ENCODE measurements at regions not wholly inside any gene's neighbourhood (a gene's known extent, or its start where the extent isn't known, plus 50 kb on each side); places are given as distances from the start of the nearest gene placed in this dataset.

- no peak for DNase-seq (ENCODE audit: low read depth)
- no peak overlapping the region for H3K4me3 ChIP-seq (ENCODE audit: low read depth, low read length)
- no peak for TF ChIP-seq CTCF (IDR thresholded peaks at IDR 0.05; ENCODE audit: insufficient read depth, low read depth, low read length)
These were observed 615.4 kb downstream of the RWDD3 start for GRCh38 chr1:95849439-95849838.

GRCh38 chr1:95850165-95850649 lies 616.2 kb downstream of the RWDD3 start:
- TF ChIP-seq CTCF (IDR thresholded peaks at IDR 0.05; ENCODE audit: insufficient read depth, low read depth, low read length) = no peak
- no peak overlapping the region for H3K4me3 ChIP-seq (ENCODE audit: low read depth, low read length)
- DNase-seq (ENCODE audit: low read depth) = no peak

- DNase-seq (ENCODE audit: low read depth) = no peak
These were observed 616.8 kb downstream of the RWDD3 start for GRCh38 chr1:95850763-95851162.

GRCh38 chr1:95852483-95853070 lies 618.6 kb downstream of the RWDD3 start:
- no peak for TF ChIP-seq CTCF (IDR thresholded peaks at IDR 0.05; ENCODE audit: insufficient read depth, low read depth, low read length)
- DNase-seq (ENCODE audit: low read depth) = no peak
- no peak overlapping the region for H3K4me3 ChIP-seq (ENCODE audit: low read depth, low read length)

More at GRCh38 chr1:95850763-95851162, 616.8 kb downstream of the RWDD3 start:
- no peak for TF ChIP-seq CTCF (IDR thresholded peaks at IDR 0.05; ENCODE audit: insufficient read depth, low read depth, low read length)
- no peak overlapping the region for H3K4me3 ChIP-seq (ENCODE audit: low read depth, low read length)

- DNase-seq (ENCODE audit: low read depth) = no peak
- no peak overlapping the region for H3K4me3 ChIP-seq (ENCODE audit: low read depth, low read length)
- no peak for TF ChIP-seq CTCF (IDR thresholded peaks at IDR 0.05; ENCODE audit: insufficient read depth, low read depth, low read length)
These were observed 620.4 kb downstream of the RWDD3 start for GRCh38 chr1:95854457-95854856.

- TF ChIP-seq CTCF (IDR thresholded peaks at IDR 0.05; ENCODE audit: insufficient read depth, low read depth, low read length) = no peak
- DNase-seq (ENCODE audit: low read depth) = no peak
- no peak overlapping the region for H3K4me3 ChIP-seq (ENCODE audit: low read depth, low read length)
These were observed 629.1 kb downstream of the RWDD3 start for GRCh38 chr1:95863086-95863485.

- no peak overlapping the region for H3K4me3 ChIP-seq (ENCODE audit: low read depth, low read length)
- no peak for DNase-seq (ENCODE audit: low read depth)
- no peak for TF ChIP-seq CTCF (IDR thresholded peaks at IDR 0.05; ENCODE audit: insufficient read depth, low read depth, low read length)
These were observed 631.8 kb downstream of the RWDD3 start for GRCh38 chr1:95865769-95866168.
